HCT116 (cell line): ENCODE measurements at regions not wholly inside any gene's neighbourhood (a gene's known extent, or its start where the extent isn't known, plus 50 kb on each side); places are given as distances from the start of the nearest gene placed in this dataset.

Source experiments
- ATAC-seq: fragments of 200-7000 bp; cut with Tn5 transposase; 2 replicates; pipeline ENCODE4 v1.9.1; 2020; ENCODE audit warnings: mild to moderate bottlenecking, moderate library complexity
- BruUV-seq: library from RNA; stranded (reverse); fragments of 400-500 nt; replicated peaks from 2 replicates; lab custom pipeline; 2021; lab: Mats Ljungman, UMichigan
- CTCF ChIA-PET: fragments of 300-600 bp; sonication (Branson Sonifier 250); formaldehyde crosslinking; loops from one replicate; lab custom pipeline; 2021; ENCODE audit warnings: antibody characterized with exemption; lab: Charles Lee
- POLR2A ChIA-PET: fragments of 300-600, 350-600 bp; sonication (Branson Sonifier 250); formaldehyde crosslinking; loops from one replicate; lab custom pipeline; 2021; ENCODE audit warnings: antibody characterized with exemption; lab: Charles Lee
- RAD21 ChIA-PET, 2 experiments: fragments of 300-600 bp; sonication (Branson Sonifier 250); formaldehyde crosslinking; loops; one replicate each; lab custom pipeline; 2023; ENCODE audit warnings: low total read pairs in 2 of 2; ENCODE audit not compliant: uncharacterized antibody in 2 of 2, unreplicated experiment in 2 of 2, low non-redundant PET in 1 of 2; lab: Charles Lee
- DNase-seq: peaks from one replicate; pipeline ENCODE4 v3.0.0-alpha.2; 2010; ENCODE audit warnings: low read depth, low spot score
- H2AFZ ChIP-seq: fragments of 200-600 bp; shearing (Covaris generic), sonication (generic); 2 replicates; pipeline ENCODE4 v1.6.1; 2017; ENCODE audit warnings: low read depth, mixed run types, mixed read lengths, antibody characterized with exemption, low read length; ENCODE audit not compliant: poor library complexity, severe bottlenecking
- H3K27ac ChIP-seq: 2 replicates; pipeline ENCODE4 v1.5.1; 2012; ENCODE audit warnings: low read depth, low read length
- H3K27me3 ChIP-seq: fragments of 200-600 bp; sonication (generic); 2 replicates; pipeline ENCODE4 v1.6.1; 2016; ENCODE audit warnings: mixed run types, low read length, mixed read lengths; ENCODE audit not compliant: insufficient read depth
- H3K36me3 ChIP-seq, 2 experiments: fragments of 200-500 bp in 1 of 2; fragments of 200-600 bp in 1 of 2; sonication (Bioruptor generic) in 1 of 2; sonication (generic) in 1 of 2; 2 replicates each; pipeline versions ENCODE4 v1.5.1 to v1.6.1; 2014 to 2016; ENCODE audit warnings: low read length in 2 of 2, inconsistent platforms in 1 of 2, mixed read lengths in 1 of 2, mixed run types in 1 of 2; ENCODE audit not compliant: insufficient read depth in 2 of 2, control insufficient read depth in 1 of 2
- H3K4me1 ChIP-seq, 2 experiments: fragments of 200-600 bp in 1 of 2; sonication (generic) in 1 of 2; 2 replicates each; pipeline versions ENCODE4 v1.5.1 to v1.6.1; 2012 to 2017; ENCODE audit warnings: low read length in 2 of 2, inconsistent platforms in 1 of 2, mild to moderate bottlenecking in 1 of 2, mixed read lengths in 1 of 2, mixed run types in 1 of 2, moderate library complexity in 1 of 2; ENCODE audit not compliant: insufficient read depth in 2 of 2, control insufficient read depth in 1 of 2
- H3K4me2 ChIP-seq: fragments of 200-600 bp; sonication (generic); 2 replicates; pipeline ENCODE4 v1.6.1; 2017; ENCODE audit warnings: mixed run types, low read length, mixed read lengths
- H3K4me3 ChIP-seq, 2 experiments: fragments of 200-600 bp in 1 of 2; sonication (generic) in 1 of 2; replicated peaks in 1 of 2; 2 replicates each; pipeline ENCODE4 v1.5.1; 2011 to 2016; ENCODE audit warnings: low read length in 2 of 2, control low read depth in 1 of 2, low read depth in 1 of 2, mild to moderate bottlenecking in 1 of 2, mixed read lengths in 1 of 2, mixed run types in 1 of 2
- H3K79me2 ChIP-seq: fragments of 200-600 bp; sonication (generic); 2 replicates; pipeline ENCODE4 v1.6.1; 2017; ENCODE audit warnings: mild to moderate bottlenecking, mixed run types, low read length, moderate library complexity, mixed read lengths; ENCODE audit not compliant: insufficient read depth
- H3K9ac ChIP-seq: fragments of 200-600 bp; sonication (generic); 2 replicates; pipeline ENCODE4 v1.6.1; 2016; ENCODE audit warnings: low read length, mixed read lengths
- H3K9me2 ChIP-seq: fragments of 200-600 bp; sonication (generic), shearing (Covaris generic); 2 replicates; pipeline ENCODE4 v1.6.1; 2017; ENCODE audit warnings: mixed run types, mild to moderate bottlenecking, moderate library complexity; ENCODE audit not compliant: insufficient read depth
- H3K9me3 ChIP-seq, 2 experiments: fragments of 200-500 bp in 1 of 2; fragments of 200-600 bp in 1 of 2; sonication (Bioruptor generic) in 1 of 2; sonication (generic) in 1 of 2; 2 replicates each; pipeline ENCODE4 v1.6.1; 2014 to 2017; ENCODE audit warnings: low read length in 2 of 2, mixed read lengths in 2 of 2, inconsistent platforms in 1 of 2, low read depth in 1 of 2, mild to moderate bottlenecking in 1 of 2, mixed run types in 1 of 2, moderate library complexity in 1 of 2; ENCODE audit not compliant: control insufficient read depth in 1 of 2, insufficient read depth in 1 of 2
- H4K20me1 ChIP-seq: fragments of 200-600 bp; sonication (generic), shearing (Covaris generic); 2 replicates; pipeline ENCODE4 v1.6.1; 2017; ENCODE audit warnings: mixed run types, mild to moderate bottlenecking, moderate library complexity; ENCODE audit not compliant: insufficient read depth
- CBX3 ChIP-seq: IDR thresholded peaks from 2 replicates; pipeline ENCODE4 v1.6.1; 2012; ENCODE audit warnings: low read depth
- CEBPB ChIP-seq: IDR thresholded peaks from 2 replicates; pipeline ENCODE4 v1.6.1; 2012; ENCODE audit warnings: low read depth
- CTCF ChIP-seq, 3 experiments: fragments of 200-600 bp in 1 of 3; sonication (generic) in 1 of 3; IDR thresholded peaks in 2 of 3; conservative IDR thresholded peaks in 1 of 3; 2 replicates each; pipeline ENCODE4 v1.5.1; 2012 to 2017; ENCODE audit warnings: low read depth in 2 of 3, low read length in 2 of 3, antibody characterized with exemption in 1 of 3, borderline replicate concordance in 1 of 3, control low read depth in 1 of 3, mild to moderate bottlenecking in 1 of 3, mixed read lengths in 1 of 3, mixed run types in 1 of 3, moderate library complexity in 1 of 3; ENCODE audit not compliant: insufficient read depth in 1 of 3
- EGR1 ChIP-seq: IDR thresholded peaks from 2 replicates; pipeline ENCODE4 v1.6.1; 2012; ENCODE audit warnings: low read depth
- ELF1 ChIP-seq: IDR thresholded peaks from 2 replicates; pipeline ENCODE4 v1.6.1; 2012; ENCODE audit warnings: low read depth, borderline replicate concordance
- EZH2 ChIP-seq: fragments of 200-600 bp; sonication (generic); IDR thresholded peaks from 2 replicates; pipeline ENCODE4 v1.6.1; 2017; ENCODE audit warnings: antibody characterized with exemption, mixed run types
- EZH2phosphoT487 ChIP-seq: fragments of 200-600 bp; IDR thresholded peaks from 2 replicates; pipeline ENCODE4 v1.6.1; 2018; ENCODE audit warnings: antibody characterized with exemption, borderline replicate concordance
- JUND ChIP-seq: IDR thresholded peaks from 2 replicates; pipeline ENCODE4 v1.6.1; 2012
- MAX ChIP-seq: IDR thresholded peaks from 2 replicates; pipeline ENCODE4 v1.6.1; 2012
- POLR2A ChIP-seq: IDR thresholded peaks from 2 replicates; pipeline ENCODE4 v1.7.0; 2011; ENCODE audit warnings: borderline replicate concordance; ENCODE audit not compliant: insufficient read depth, insufficient read length; ENCODE audit errors: extremely low read depth
- POLR2AphosphoS5 ChIP-seq: IDR thresholded peaks from 2 replicates; pipeline ENCODE4 v1.6.1; 2011; ENCODE audit warnings: mild to moderate bottlenecking, low read depth, low read length, moderate library complexity
- RAD21 ChIP-seq: IDR thresholded peaks from 2 replicates; pipeline ENCODE4 v1.6.1; 2012; ENCODE audit warnings: low read depth, mild to moderate bottlenecking
- SIN3A ChIP-seq: IDR thresholded peaks from 2 replicates; pipeline ENCODE4 v1.6.1; 2012; ENCODE audit warnings: low read depth
- SP1 ChIP-seq: IDR thresholded peaks from 2 replicates; pipeline ENCODE4 v1.6.1; 2012; ENCODE audit warnings: low read depth
- SRF ChIP-seq: IDR thresholded peaks from 2 replicates; pipeline ENCODE4 v1.6.1; 2012; ENCODE audit warnings: low read depth
- TCF7L2 ChIP-seq: IDR thresholded peaks from 2 replicates; pipeline ENCODE4 v1.7.0; 2011; ENCODE audit warnings: borderline replicate concordance, inconsistent platforms; ENCODE audit not compliant: insufficient read depth, insufficient read length; ENCODE audit errors: extremely low read depth
- YY1 ChIP-seq: IDR thresholded peaks from 2 replicates; pipeline ENCODE4 v1.6.1; 2011; ENCODE audit warnings: low read length, low read depth, moderate library complexity, mild to moderate bottlenecking; ENCODE audit not compliant: insufficient replicate concordance; ENCODE audit errors: extremely low read depth
- ZFX ChIP-seq: fragments of 450-650 bp; IDR thresholded peaks from 2 replicates; pipeline ENCODE4 v1.6.1; 2017
- ZNF274 ChIP-seq: fragments of 200-500 bp; sonication (Bioruptor generic); IDR thresholded peaks from 2 replicates; pipeline ENCODE4 v1.6.1; 2014; ENCODE audit warnings: mild to moderate bottlenecking, low read depth, low read length, inconsistent platforms
- intact Hi-C: fragments of 100-400 bp; cut with micrococcal nuclease; formaldehyde crosslinking; loops from 2 replicates; pipeline ENCODE4 v1.10.0; 2022

- Histone ChIP-seq H3K9me3 (peaks cover 8 to 39% of the 10 kb centered on the region in 2 experiments; a peak in 2 of 4 replicates), H3K27me3 (no peaks in the 10 kb centered on the region), H3K79me2 (no peaks in the 10 kb centered on the region), H3K27ac (no peak overlapping the region), H4K20me1 (no peaks in the 10 kb centered on the region), H2AFZ (no peak overlapping the region), H3K4me3 (no peak overlapping the region), H3K9ac (no peak overlapping the region), H3K4me2 (no peak overlapping the region), H3K9me2 (no peaks in the 10 kb centered on the region), H3K4me1 (no peaks in the 10 kb centered on the region), H3K36me3 (no peaks in the 10 kb centered on the region)
- intact Hi-C loops: no loop called here
- RAD21 ChIA-PET: no interaction called here
- BruUV-seq: no TSS peak
- DNase-seq (no peak), ATAC-seq (no peak)
- POLR2A ChIA-PET: no interaction called here
- no peak for TF ChIP-seq MAX
- TF ChIP-seq SRF: no peak
- no peak for TF ChIP-seq EZH2
- TF ChIP-seq ZFX: no peak
- no peak for TF ChIP-seq EZH2phosphoT487
- TF ChIP-seq TCF7L2: no peak
- TF ChIP-seq POLR2A: no peak
- TF ChIP-seq POLR2AphosphoS5: no peak
- TF ChIP-seq ZNF274: no peak
- no peak for TF ChIP-seq ELF1
- TF ChIP-seq CTCF (IDR thresholded peaks at IDR 0.05 in 2 of 3, conservative IDR thresholded peaks at IDR 0.05 in 1 of 3; ENCODE audit: borderline replicate concordance in 1 of 3, insufficient read depth in 1 of 3, low read depth in 2 of 3, low read length in 2 of 3): no peak
- no peak for TF ChIP-seq RAD21
- TF ChIP-seq SP1: no peak
- TF ChIP-seq CBX3: no peak
- TF ChIP-seq SIN3A: no peak
- TF ChIP-seq JUND: no peak
- TF ChIP-seq CEBPB: no peak
- TF ChIP-seq YY1: no peak
- TF ChIP-seq EGR1: no peak
- CTCF ChIA-PET: no interaction called here
Measured at GRCh38 chr20:12159261-12159660, 241.6 kb downstream of the BTBD3 start.
